HG02588 (cell line): ENCODE measurements at regions not wholly inside any gene's neighbourhood (a gene's known extent, or its start where the extent isn't known, plus 50 kb on each side); places are given as distances from the start of the nearest gene placed in this dataset.
A peak's percentile ranks its signal among the peaks of the same experiment; 100 is the strongest.

Source experiments
- ATAC-seq: cut with Tn5 transposase; IDR thresholded peaks from one replicate; pipeline ENCODE4 v1.9.1; 2021; ENCODE audit warnings: mild to moderate bottlenecking, moderate library complexity; ENCODE audit not compliant: unreplicated experiment

- ATAC-seq: no peak
Measured at GRCh38 chr6:139586273-139586672, 211.8 kb upstream of the CITED2 start.

DNA sequence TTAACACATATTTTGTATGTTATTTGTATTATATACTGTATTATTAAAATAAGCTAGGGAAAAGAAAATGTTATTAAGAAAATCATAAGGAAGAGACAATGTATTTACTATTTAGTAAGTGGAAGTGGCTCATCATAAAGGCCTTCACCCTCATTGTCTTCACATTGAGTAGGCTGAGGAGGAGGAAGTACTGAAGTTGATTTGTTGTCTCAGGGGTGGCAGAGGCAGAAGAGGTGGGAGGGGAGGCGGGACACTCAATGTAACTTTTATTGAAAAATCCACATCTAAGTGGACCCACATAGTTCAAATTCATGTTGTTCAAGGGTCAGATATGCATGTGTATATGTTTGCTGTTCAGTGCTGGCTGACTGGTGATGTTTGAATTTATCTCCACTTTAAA, 210.2 kb upstream of the CITED2 start:
- no peak for ATAC-seq

- ATAC-seq: no peak
Measured at GRCh38 chr6:139583420-139583819, 209.0 kb upstream of the CITED2 start.

DNA sequence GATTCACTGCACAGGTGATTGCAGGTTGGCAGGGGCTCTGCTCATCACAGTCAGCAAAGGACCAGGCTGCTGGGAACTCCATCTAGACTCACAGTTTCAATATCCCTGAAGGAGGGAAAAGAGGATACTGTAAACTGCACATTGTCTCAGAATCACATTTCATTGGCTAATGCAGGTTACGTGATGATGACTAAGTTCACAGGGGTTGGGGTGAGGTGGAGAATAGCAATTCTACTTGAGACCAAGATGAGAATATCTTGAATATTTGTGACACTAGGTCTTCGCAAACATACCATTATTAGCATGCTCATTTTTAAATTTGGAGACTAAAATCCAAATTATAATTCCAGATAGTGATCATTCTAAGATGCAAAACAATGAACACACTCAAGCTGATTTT, 208.5 kb upstream of the CITED2 start:
- no peak for ATAC-seq

GRCh38 chr6:139581485-139581865, 207.0 kb upstream of the CITED2 start:
- ATAC-seq: no peak

GRCh38 chr6:139580592-139581484, 206.4 kb upstream of the CITED2 start:
- peak; percentile 94 for ATAC-seq

DNA sequence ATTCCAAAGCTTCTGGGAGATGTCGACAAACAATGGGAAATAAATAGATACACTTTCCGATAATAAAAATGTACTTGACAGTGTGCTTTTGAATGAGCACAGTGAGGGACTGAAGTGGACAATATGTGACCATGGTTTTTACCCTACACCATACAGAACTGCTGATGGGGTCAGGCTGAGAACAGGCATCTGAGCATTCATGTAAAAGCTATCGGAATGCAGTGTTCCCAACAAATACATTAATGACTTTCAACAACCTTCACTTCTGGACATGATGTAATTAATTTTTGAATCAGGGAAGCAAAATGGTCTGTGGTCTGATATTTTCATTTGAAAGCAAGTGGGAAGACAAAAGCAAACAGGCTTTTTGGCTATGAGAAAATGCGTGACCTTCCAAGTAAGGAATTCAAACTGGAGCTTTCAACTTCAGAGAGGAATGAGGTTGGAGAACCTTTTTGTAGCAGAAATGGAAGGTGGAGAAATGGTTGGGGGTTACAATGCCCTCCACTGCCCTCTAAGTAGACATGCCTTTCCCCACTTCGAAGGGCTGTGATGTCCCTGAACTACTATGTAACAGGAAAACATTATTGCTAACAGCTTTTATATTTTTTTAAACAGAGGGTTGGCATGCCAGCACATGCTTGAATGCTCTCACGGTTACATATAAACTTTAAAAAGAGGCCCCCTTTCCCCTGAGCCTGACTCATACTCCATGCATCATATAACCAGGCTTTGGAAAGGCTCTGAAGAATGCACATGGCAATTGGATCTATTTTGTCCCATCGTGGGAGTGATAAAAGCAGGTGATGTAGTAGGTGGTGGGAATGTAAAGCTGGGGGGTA, 203.5 kb upstream of the CITED2 start:
- ATAC-seq: no peak

DNA sequence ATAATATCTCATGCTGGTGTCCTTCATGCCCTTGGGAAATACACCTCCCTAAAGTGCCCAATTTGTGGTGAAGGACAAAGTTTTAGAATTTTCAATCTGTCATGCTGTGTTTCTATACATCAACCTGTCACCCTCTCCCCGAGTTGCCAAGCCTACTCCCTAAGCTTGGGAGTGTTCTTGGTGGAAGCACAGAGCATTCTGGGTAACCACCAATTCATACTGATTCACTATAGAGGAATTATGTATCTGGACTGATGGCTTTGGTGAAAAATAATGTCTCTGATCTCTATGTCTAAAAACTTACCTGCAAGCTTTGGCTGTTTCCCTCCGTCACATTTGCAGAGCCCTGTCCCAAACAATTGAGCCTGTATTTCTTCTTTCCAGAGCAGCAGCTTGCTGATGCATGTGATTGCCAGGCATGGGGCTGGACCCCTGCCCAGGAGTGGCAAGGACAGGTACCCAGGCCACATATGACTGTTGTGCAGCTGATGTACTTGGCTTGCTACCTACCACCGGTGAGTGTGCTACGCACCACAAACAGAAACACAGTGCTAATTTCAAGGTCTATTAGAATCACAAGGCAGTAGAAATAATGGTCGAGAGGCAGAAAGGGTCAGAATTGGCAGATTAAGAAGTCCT, 202.8 kb upstream of the CITED2 start:
- ATAC-seq: no peak

DNA sequence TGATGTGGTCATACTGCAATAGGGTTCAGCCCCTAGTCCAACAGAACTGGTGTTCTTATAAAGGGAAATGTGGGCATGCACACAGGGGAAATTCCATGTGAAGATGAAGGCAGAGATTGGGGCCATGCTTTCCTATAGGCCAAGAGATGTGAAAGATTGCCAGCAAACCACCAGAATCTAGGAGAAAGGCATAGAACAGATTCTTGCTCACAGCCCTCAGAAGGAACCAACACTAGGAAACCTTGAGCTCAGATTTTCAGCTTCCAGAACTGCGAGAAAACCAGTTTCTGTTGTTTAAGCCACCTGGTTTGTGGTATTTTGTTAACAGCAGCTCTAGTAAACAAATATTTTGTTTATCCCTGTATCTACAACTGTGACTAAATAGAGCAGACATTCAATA, 197.6 kb upstream of the CITED2 start:
- ATAC-seq: no peak

DNA sequence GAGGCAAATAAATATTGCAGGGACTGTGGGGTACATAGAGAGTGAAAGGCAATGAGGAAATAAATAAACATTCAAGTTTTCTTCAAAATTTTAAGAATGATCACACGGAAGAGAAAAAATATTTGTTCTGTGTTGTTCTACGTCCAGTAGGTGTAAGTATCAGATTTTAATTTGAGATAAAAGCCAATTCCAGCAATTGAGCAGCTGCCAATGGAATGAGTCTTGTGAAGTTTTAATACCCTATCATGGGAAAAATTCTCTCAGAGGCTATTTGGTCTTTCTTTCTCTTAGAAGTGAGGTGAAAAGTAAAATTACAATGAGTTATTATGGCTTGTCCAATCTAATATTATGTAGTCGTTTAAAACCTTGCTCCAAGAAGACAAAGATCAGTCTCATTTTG, 195.7 kb upstream of the CITED2 start:
- no peak for ATAC-seq

DNA sequence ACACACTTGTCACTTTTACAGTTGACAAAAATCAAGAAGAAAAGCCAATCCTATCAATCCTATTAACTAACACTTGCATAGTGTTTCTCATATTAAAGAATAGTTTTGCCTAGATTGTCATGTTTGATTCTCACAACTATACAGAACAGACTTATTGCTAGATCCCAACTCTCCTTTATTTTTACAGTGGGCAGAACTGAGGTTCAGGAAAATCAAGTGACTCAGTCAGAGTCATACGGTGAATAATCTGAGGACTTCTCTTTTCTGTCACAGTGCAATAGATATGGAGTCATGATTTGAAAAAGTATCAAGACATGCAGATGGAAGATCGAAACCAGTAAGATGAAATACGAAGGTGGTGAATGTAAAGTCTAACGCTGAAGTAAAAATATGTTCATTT, 195.1 kb upstream of the CITED2 start:
- no peak for ATAC-seq

GRCh38 chr6:139568956-139569538, 194.6 kb upstream of the CITED2 start:
- ATAC-seq: no peak

GRCh38 chr6:139568151-139568955, 193.9 kb upstream of the CITED2 start:
- no peak for ATAC-seq

GRCh38 chr6:139567095-139567494, 192.6 kb upstream of the CITED2 start:
- no peak for ATAC-seq

DNA sequence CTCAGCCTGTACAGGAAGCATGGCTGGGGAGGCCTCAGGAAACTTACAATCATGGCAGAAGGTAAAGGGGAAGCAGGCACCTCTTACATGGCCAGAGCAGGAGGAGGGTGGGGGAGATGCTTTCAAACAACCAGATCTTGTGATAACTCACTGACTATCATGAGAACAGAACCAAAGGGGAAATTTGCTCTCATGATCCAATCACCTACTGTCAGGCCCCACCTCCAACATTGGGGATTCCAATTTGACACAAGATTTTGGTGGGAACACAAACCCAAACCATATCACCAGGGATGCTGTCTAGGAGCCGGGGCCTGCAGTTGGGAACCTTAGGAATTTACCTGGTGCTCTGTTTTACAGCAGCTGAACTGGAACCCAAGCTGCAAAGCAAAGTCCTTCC, 191.1 kb upstream of the CITED2 start:
- no peak for ATAC-seq

- no peak for ATAC-seq
Measured at GRCh38 chr6:139557547-139557946, 183.1 kb upstream of the CITED2 start.

DNA sequence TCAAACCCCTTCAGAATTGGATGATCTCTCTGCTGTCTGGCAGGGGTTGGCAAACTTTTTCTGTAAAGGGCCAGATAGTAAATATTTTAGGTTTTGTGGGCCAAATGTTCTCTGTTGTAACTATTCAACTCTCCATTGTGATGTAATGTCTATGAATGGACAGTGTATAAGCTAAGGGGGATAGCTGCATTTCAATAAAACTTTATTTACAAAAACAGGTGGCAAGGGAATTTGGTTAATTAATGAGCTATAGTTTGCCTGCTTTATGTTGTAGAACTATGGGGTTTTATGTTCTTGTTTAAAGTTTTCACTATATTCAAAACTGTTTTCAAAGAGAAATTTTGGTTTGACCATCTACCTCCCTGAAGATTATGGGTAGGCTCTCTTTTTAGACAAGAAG, 182.1 kb upstream of the CITED2 start:
- no peak for ATAC-seq

GRCh38 chr6:139553916-139554315, 179.5 kb upstream of the CITED2 start:
- ATAC-seq: no peak

GRCh38 chr6:139551376-139551775, 176.9 kb upstream of the CITED2 start:
- no peak for ATAC-seq

GRCh38 chr6:139550361-139550760, 175.9 kb upstream of the CITED2 start:
- ATAC-seq: no peak
